B cell (primary cell): ENCODE measurements at regions not wholly inside any gene's neighbourhood (a gene's known extent, or its start where the extent isn't known, plus 50 kb on each side); places are given as distances from the start of the nearest gene placed in this dataset.

Experiments
- ATAC-seq: fragments of 200-7000 bp; cut with Tn5 transposase; one replicate; pipeline ENCODE4 v1.10.0; 2021; ENCODE audit warnings: low read depth, mild to moderate bottlenecking, moderate number of reproducible peaks, moderate library complexity
- CTCF ChIA-PET: fragments of 350-600 bp; sonication (Branson Sonifier 250); formaldehyde crosslinking; loops from one replicate; lab custom pipeline; 2021; ENCODE audit warnings: antibody characterized with exemption, inconsistent platforms; lab: Charles Lee
- POLR2A ChIA-PET: fragments of 350-600 bp; sonication (Branson Sonifier 250); formaldehyde crosslinking; loops from one replicate; lab custom pipeline; 2021; ENCODE audit warnings: antibody characterized with exemption; lab: Charles Lee
- DNase-seq: peaks from one replicate; pipeline ENCODE4 v3.0.0; 2013
- H2AFZ ChIP-seq: 2 replicates; pipeline ENCODE4 v1.6.1; 2012; ENCODE audit warnings: mild to moderate bottlenecking, low read depth, low read length; ENCODE audit not compliant: insufficient read depth, poor library complexity, severe bottlenecking
- H3K27ac ChIP-seq, 2 donors: 1 replicate in 1 of 2; 2 replicates in 1 of 2; pipeline ENCODE4 v1.5.1; 2012 to 2013; ENCODE audit warnings: low read length in 2 of 2, mild to moderate bottlenecking in 2 of 2, moderate library complexity in 1 of 2
- H3K27me3 ChIP-seq, 4 experiments: fragments of 200-600 bp in 1 of 4; sonication (generic) in 1 of 4; replicated peaks in 1 of 4; 1 replicate in 2 of 4; 2 replicates in 2 of 4; pipeline versions ENCODE4 v1.6.1 to v1.7.0; 2013 to 2016; ENCODE audit warnings: low read length in 3 of 4, mild to moderate bottlenecking in 2 of 4, mixed read lengths in 1 of 4, moderate library complexity in 1 of 4; ENCODE audit not compliant: insufficient read depth in 4 of 4, control insufficient read depth in 3 of 4; ENCODE audit errors: control extremely low read depth in 1 of 4
- H3K36me3 ChIP-seq, 2 experiments: replicated peaks in 1 of 2; 1 replicate in 1 of 2; 2 replicates in 1 of 2; pipeline versions ENCODE4 v1.6.1 to v1.7.1; 2013; ENCODE audit warnings: low read length in 1 of 2; ENCODE audit not compliant: insufficient read depth in 2 of 2, control insufficient read depth in 1 of 2; ENCODE audit errors: control extremely low read depth in 1 of 2, extremely low read depth in 1 of 2
- H3K4me1 ChIP-seq, 2 donors: fragments of 200-600 bp in 1 of 2; sonication (generic) in 1 of 2; 1 replicate in 1 of 2; 2 replicates in 1 of 2; pipeline versions ENCODE4 v1.5.1 to v1.6.1; 2013 to 2017; ENCODE audit warnings: low read length in 2 of 2; ENCODE audit not compliant: control insufficient read depth in 2 of 2, insufficient read depth in 2 of 2
- H3K4me2 ChIP-seq: replicated peaks from 2 replicates; pipeline ENCODE3; 2012; ENCODE audit warnings: mild to moderate bottlenecking, low read depth, low read length; ENCODE audit not compliant: poor library complexity, severe bottlenecking
- H3K4me3 ChIP-seq, 5 experiments: fragments of 200-600 bp in 1 of 5; sonication (generic) in 1 of 5; 1 replicate in 3 of 5; 2 replicates in 2 of 5; pipeline versions ENCODE4 v1.5.1 to v1.7.0; 2011 to 2016; ENCODE audit warnings: low read length in 4 of 5, mild to moderate bottlenecking in 4 of 5, low read depth in 2 of 5, control low read depth in 1 of 5, moderate library complexity in 1 of 5; ENCODE audit not compliant: insufficient read depth in 1 of 5; ENCODE audit errors: control extremely low read depth in 1 of 5, extremely low read depth in 1 of 5
- H3K79me2 ChIP-seq: fragments of 200-600 bp; sonication (generic); one replicate; pipeline ENCODE4 v1.6.0; 2016; ENCODE audit warnings: low read length; ENCODE audit not compliant: control insufficient read depth, insufficient read depth
- H3K9ac ChIP-seq: fragments of 200-600 bp; sonication (generic); 2 replicates; pipeline ENCODE4 v1.6.1; 2017; ENCODE audit warnings: mild to moderate bottlenecking, low read length, moderate library complexity
- H3K9me3 ChIP-seq, 3 donors: one replicate each; pipeline versions ENCODE4 v1.6.1 to v1.7.1; 2013; ENCODE audit warnings: low read length in 2 of 3; ENCODE audit not compliant: control insufficient read depth in 2 of 3, insufficient read depth in 1 of 3; ENCODE audit errors: control extremely low read depth in 1 of 3
- H4K20me1 ChIP-seq: 2 replicates; pipeline ENCODE4 v1.6.0; 2012; ENCODE audit warnings: mild to moderate bottlenecking, low read length; ENCODE audit not compliant: insufficient read depth, control insufficient read depth, poor library complexity, severe bottlenecking
- H3K27ac Mint-ChIP-seq: one replicate; pipeline ENCODE4 v1.8.0; 2021; ENCODE audit warnings: mixed read lengths
- H3K27me3 Mint-ChIP-seq: one replicate; pipeline ENCODE4 v1.8.0; 2021; ENCODE audit warnings: mixed read lengths
- H3K4me1 Mint-ChIP-seq: one replicate; pipeline ENCODE4 v1.8.0; 2021; ENCODE audit warnings: mixed read lengths
- H3K4me3 Mint-ChIP-seq: one replicate; pipeline ENCODE4 v1.8.0; 2021; ENCODE audit warnings: mixed read lengths
- H3K9me3 Mint-ChIP-seq: one replicate; pipeline ENCODE4 v1.8.0; 2022; ENCODE audit warnings: mixed read lengths; ENCODE audit not compliant: insufficient read depth
- CTCF ChIP-seq: fragments of 200-600 bp; IDR thresholded peaks from one replicate; pipeline ENCODE4 v1.8.0; 2022; ENCODE audit warnings: antibody characterized with exemption, mild to moderate bottlenecking
- EZH2 ChIP-seq: IDR thresholded peaks from 2 replicates; pipeline ENCODE4 v1.6.1; 2012; ENCODE audit warnings: borderline replicate concordance, low read depth, mild to moderate bottlenecking, moderate library complexity, low read length; ENCODE audit not compliant: insufficient read depth, poor library complexity, severe bottlenecking
- WGBS: methylation state at CpG from one replicate; pipeline ENCODE4 v1.1.5; 2013; ENCODE audit warnings: missing lambda C conversion rate; ENCODE audit not compliant: insufficient coverage; 5-methylcytosine and 5-hydroxymethylcytosine counted together
- intact Hi-C: fragments of 100-400 bp; cut with micrococcal nuclease; formaldehyde crosslinking; loops from one replicate; pipeline ENCODE4 v1.10.0; 2022

- ATAC-seq, result no peak
- H3K4me1 Mint-ChIP-seq, result peaks cover 2% of the 10 kb centered on the region
- H3K9ac ChIP-seq, result no peak overlapping the region
- H3K4me2 ChIP-seq, result no peak overlapping the region
- no peaks in the 10 kb centered on the region for H3K9me3 ChIP-seq
- no peak overlapping the region for H3K4me3 ChIP-seq
- H3K27ac Mint-ChIP-seq, result no peak overlapping the region
- no peak overlapping the region for H3K27ac ChIP-seq
- H3K27me3 Mint-ChIP-seq, result peaks cover 34% of the 10 kb centered on the region
- POLR2A ChIA-PET, result no interaction called here
- H3K36me3 ChIP-seq, result no peaks in the 10 kb centered on the region
- H3K27me3 ChIP-seq, result peaks cover 0 to 22% (median 7%) of the 10 kb centered on the region in 4 experiments
- no peak overlapping the region for H2AFZ ChIP-seq
- no peaks in the 10 kb centered on the region for H4K20me1 ChIP-seq
- H3K4me3 Mint-ChIP-seq, result no peak overlapping the region
- H3K9me3 Mint-ChIP-seq, result no peaks in the 10 kb centered on the region
- TF ChIP-seq EZH2 (no peak), CTCF (no peak)
- peaks cover under 1 to 2% of the 10 kb centered on the region in 2 donors for H3K4me1 ChIP-seq
- intact Hi-C loops, result no loop called here
- H3K79me2 ChIP-seq, result no peaks in the 10 kb centered on the region
- 93% methylated on average over 6 of the region's 7 CpGs for WGBS
- CTCF ChIA-PET, result no interaction called here
- DNase-seq, result no peak
These were observed 65.3 kb upstream of the TARDBP start for GRCh38 chr1:10947181-10947580.

GRCh38 chr1:10947691-10948462 is 64.6 kb upstream of the TARDBP start:
- no peak for TF ChIP-seq CTCF
- no peak for TF ChIP-seq EZH2
- Histone ChIP-seq H3K36me3 (no peaks in the 10 kb centered on the region), H2AFZ (no peak overlapping the region), H3K4me1 (no peaks in the 10 kb centered on the region), H3K4me2 (no peak overlapping the region), H3K9me3 (no peaks in the 10 kb centered on the region), H4K20me1 (no peaks in the 10 kb centered on the region), H3K27ac (no peak overlapping the region), H3K9ac (no peak overlapping the region), H3K27me3 (peaks cover 0 to 18% (median 4%) of the 10 kb centered on the region in 4 experiments), H3K79me2 (no peaks in the 10 kb centered on the region), H3K4me3 (no peak overlapping the region)
- POLR2A ChIA-PET, result no interaction called here
- Mint-ChIP-seq H3K27me3 (peaks cover 30% of the 10 kb centered on the region), H3K9me3 (no peaks in the 10 kb centered on the region), H3K4me1 (no peaks in the 10 kb centered on the region), H3K4me3 (no peak overlapping the region), H3K27ac (no peak overlapping the region)
- ATAC-seq, result no peak
- WGBS, result 91% methylated on average over 19 of the region's 19 CpGs
- intact Hi-C loops, result no loop called here
- CTCF ChIA-PET, result no interaction called here
- DNase-seq, result no peak
